NCI-H2107 (cell line): ENCODE measurements at regions not wholly inside any gene's neighbourhood (a gene's known extent, or its start where the extent isn't known, plus 50 kb on each side); places are given as distances from the start of the nearest gene placed in this dataset.
A peak's percentile ranks its signal among the peaks of the same experiment; 100 is the strongest.

Experiments used
- DNase-seq: peaks from one replicate; lab custom pipeline; 2025; lab: John Stamatoyannopoulos, UW

DNA sequence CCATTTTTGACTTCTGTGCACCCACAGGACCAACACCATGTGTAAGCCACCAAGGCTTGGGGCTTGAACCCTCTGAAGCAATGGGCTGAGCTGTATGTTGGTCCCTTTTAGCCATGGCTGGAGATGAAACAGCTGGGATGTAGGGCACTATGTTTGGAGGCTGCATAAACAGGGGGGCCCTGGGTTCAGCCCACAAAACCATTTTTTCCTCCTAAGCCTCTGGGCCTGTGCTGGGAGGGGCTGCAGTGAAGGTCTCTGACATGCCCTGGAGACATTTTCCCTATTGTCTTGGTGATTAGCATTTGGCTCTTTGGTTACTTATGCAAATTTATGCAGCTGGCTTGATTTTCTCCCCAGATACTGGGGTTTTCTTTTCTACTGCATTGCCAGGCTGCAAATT, 144.9 kb downstream of the ZNF326 start:
- DNase-seq = no peak

DNA sequence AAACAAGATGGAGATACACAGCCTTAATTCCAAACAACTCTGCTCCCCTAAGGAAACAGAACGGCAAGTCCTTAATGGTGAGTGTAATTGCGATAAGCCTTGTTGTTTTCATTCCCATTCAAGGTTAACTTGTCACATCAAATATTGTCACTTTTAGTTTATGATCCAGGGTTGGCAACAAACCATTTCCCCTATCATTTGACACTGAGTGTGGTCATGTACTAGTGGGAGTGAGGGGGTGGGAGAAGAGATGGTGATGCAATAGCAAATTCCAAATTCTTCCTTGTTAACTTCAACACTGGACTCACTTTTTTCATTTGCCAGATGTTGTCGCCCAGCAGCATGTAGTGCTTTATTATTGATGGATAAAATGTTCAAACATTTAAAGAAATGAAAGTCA, 140.4 kb downstream of the ZNF326 start:
- no peak for DNase-seq

GRCh38 chr1:90134175-90134955, 139.5 kb downstream of the ZNF326 start:
- DNase-seq = no peak

DNA sequence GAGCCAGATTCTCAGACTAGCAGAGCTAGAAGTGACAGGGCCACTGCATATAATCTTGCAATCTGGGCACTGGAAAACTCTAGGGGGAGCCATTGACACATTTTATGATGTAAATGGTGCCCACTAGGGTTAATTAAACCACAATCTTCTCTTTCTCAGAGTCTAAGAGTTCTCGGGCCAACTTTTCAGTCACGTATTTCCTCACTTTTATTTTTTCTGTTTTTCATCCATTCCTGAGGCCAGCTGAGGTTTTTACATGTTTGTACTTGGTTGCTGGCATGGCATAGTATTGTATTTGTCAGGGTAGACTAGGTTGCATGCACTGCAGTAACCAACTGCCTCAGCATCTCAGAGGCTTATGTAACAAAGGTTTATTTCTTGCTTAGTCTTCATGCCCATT, 138.2 kb downstream of the ZNF326 start:
- no peak for DNase-seq

- DNase-seq = no peak
Observed at GRCh38 chr1:90132306-90132705, 137.4 kb downstream of the ZNF326 start.

GRCh38 chr1:90127288-90127953, 132.5 kb downstream of the ZNF326 start:
- DNase-seq = no peak

GRCh38 chr1:90126834-90127233, 131.9 kb downstream of the ZNF326 start:
- DNase-seq = no peak

- DNase-seq = no peak
Observed at GRCh38 chr1:90122654-90123340, 127.9 kb downstream of the ZNF326 start.

GRCh38 chr1:90114521-90115141, 119.7 kb downstream of the ZNF326 start:
- peak; percentile 40 for DNase-seq

- DNase-seq = no peak
Observed at GRCh38 chr1:90107990-90108389, 113.1 kb downstream of the ZNF326 start.

- no peak for DNase-seq
Observed at GRCh38 chr1:90106311-90106710, 111.4 kb downstream of the ZNF326 start.

DNA sequence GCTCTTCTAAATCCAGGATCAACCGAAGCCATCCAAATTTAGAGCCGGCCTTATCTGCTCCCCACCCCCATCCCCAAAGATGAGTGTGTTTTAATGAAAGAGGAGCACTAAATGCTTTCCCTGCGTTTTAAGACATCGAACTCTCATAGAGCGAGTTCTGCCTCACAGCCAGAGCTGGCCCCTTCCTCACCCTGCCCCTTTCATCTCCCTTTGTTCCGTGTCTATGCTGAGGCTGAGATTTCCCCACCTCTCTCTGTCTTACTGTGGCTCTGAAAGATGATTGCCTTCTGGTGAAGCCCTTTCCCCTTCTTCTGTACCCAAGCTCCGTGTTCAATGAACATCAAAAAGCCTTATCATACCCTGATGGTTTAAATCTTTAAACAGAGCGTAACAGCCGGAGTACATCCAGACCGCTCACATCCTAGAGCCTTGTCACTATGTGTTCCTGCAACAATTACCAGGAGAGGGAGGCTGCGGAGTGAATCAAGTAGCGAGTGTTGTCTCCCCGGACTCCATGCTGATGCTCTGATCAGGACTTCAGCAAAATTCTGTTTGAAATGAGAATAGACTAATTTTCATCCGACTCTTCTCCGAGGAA, 110.1 kb downstream of the ZNF326 start:
- no peak for DNase-seq

- DNase-seq = no peak
Observed at GRCh38 chr1:90100566-90100965, 105.7 kb downstream of the ZNF326 start.

DNA sequence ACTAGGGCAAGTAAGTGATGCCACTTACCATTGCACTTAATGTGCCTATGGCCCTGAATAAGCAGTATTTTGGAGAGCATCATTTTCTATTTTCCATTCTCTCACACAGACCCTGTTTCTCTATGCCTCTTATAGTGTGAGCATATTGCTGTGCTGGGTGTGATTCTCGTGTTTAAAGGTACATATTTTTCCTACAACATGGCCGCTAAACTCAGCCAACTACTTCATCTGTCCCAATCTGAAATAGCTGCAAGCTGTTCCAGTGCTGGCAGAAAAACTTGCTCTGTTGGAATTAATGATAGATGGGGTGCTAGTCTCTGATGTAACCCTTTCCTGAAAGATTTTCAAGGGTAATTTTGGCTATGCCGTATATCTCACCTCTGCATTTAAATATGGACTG, 97.5 kb downstream of the ZNF326 start:
- DNase-seq = no peak
